Thyroid gland (tissue), 4 donors: ENCODE measurements at regions not wholly inside any gene's neighbourhood (a gene's known extent, or its start where the extent isn't known, plus 50 kb on each side); places are given as distances from the start of the nearest gene placed in this dataset.

ENCODE experiments used
- POLR2A ChIP-seq, 2 donors: fragments of 450-650 bp; IDR thresholded peaks; one replicate each; pipeline ENCODE4 v1.6.1; 2017; ENCODE audit warnings: antibody characterized with exemption in 2 of 2, mild to moderate bottlenecking in 2 of 2, moderate library complexity in 1 of 2
- TF ChIP-seq, protein P1 (sequence below), 6 experiments: fragments of 200-600 bp in 3 of 6; fragments of 450-650 bp in 3 of 6; sonication (generic) in 3 of 6; IDR thresholded peaks; one replicate each; pipeline ENCODE4 v1.5.1; 2016 to 2019; ENCODE audit warnings: antibody characterized with exemption in 6 of 6, mild to moderate bottlenecking in 2 of 6, inconsistent platforms in 1 of 6, moderate library complexity in 1 of 6

DNA sequence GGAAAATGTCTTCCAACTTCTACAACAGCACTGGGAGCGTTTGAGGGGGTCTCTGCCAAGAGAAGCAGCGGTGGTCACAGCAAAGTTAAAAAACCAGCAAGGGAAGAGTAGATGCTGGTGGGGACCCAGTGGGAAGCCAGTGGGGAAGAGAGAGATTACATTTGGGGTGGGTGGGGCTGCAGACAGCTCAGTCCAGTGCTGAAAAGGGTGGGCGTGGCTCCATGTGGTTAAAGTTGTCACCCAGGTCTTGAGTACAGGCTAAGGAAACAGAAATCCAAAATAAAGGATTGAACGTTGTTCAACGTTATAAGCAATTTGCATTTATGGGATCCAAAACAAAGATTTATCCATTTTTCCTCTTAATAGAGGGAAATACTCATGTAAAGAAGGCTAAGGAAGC, 106.3 kb upstream of the LY86 start:
- TF ChIP-seq, protein P1, sequence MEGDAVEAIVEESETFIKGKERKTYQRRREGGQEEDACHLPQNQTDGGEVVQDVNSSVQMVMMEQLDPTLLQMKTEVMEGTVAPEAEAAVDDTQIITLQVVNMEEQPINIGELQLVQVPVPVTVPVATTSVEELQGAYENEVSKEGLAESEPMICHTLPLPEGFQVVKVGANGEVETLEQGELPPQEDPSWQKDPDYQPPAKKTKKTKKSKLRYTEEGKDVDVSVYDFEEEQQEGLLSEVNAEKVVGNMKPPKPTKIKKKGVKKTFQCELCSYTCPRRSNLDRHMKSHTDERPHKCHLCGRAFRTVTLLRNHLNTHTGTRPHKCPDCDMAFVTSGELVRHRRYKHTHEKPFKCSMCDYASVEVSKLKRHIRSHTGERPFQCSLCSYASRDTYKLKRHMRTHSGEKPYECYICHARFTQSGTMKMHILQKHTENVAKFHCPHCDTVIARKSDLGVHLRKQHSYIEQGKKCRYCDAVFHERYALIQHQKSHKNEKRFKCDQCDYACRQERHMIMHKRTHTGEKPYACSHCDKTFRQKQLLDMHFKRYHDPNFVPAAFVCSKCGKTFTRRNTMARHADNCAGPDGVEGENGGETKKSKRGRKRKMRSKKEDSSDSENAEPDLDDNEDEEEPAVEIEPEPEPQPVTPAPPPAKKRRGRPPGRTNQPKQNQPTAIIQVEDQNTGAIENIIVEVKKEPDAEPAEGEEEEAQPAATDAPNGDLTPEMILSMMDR (IDR thresholded peaks at IDR 0.05) = no peak
- TF ChIP-seq POLR2A (IDR thresholded peaks at IDR 0.05) = no peak
